Mesothelial cell of epicardium (in vitro differentiated cells): ENCODE measurements at regions not wholly inside any gene's neighbourhood (a gene's known extent, or its start where the extent isn't known, plus 50 kb on each side); places are given as distances from the start of the nearest gene placed in this dataset.

Experiments
- DNase-seq, 2 experiments: peaks; one replicate each; pipeline ENCODE4 v3.0.0; 2021; ENCODE audit warnings: low spot score in 2 of 2; ENCODE audit not compliant: unreplicated experiment in 2 of 2
- H3K27ac Mint-ChIP-seq: 2 replicates; pipeline ENCODE4 v1.8.0; 2021; ENCODE audit warnings: mixed read lengths
- H3K27me3 Mint-ChIP-seq: 2 replicates; pipeline ENCODE4 v1.8.0; 2021; ENCODE audit warnings: low read depth, mixed read lengths
- H3K36me3 Mint-ChIP-seq: 2 replicates; pipeline ENCODE4 v1.8.0; 2021; ENCODE audit warnings: mixed read lengths
- H3K4me1 Mint-ChIP-seq: 2 replicates; pipeline ENCODE4 v1.8.0; 2021; ENCODE audit warnings: mixed read lengths
- H3K4me3 Mint-ChIP-seq: 2 replicates; pipeline ENCODE4 v1.8.0; 2021; ENCODE audit warnings: mild to moderate bottlenecking, moderate library complexity, mixed read lengths
- H3K9me3 Mint-ChIP-seq: 2 replicates; pipeline ENCODE4 v1.8.0; 2021; ENCODE audit warnings: mixed read lengths
- CTCF ChIP-seq: fragments of 200-600 bp; sonication (generic); IDR thresholded peaks from one replicate; pipeline ENCODE4 v1.5.0; 2021; ENCODE audit warnings: antibody characterized with exemption; ENCODE audit not compliant: unreplicated experiment

- Mint-ChIP-seq H3K27ac (no peak overlapping the region), H3K9me3 (no peaks in the 10 kb centered on the region), H3K36me3 (no peaks in the 10 kb centered on the region), H3K27me3 (no peaks in the 10 kb centered on the region), H3K4me3 (no peak overlapping the region), H3K4me1 (no peaks in the 10 kb centered on the region)
- DNase-seq: no peak
- no peak for TF ChIP-seq CTCF
Observed at GRCh38 chr13:55570371-55570770, 1570.3 kb upstream of the PRR20A start.

- no peaks in the 10 kb centered on the region for H3K4me1 Mint-ChIP-seq
- no peaks in the 10 kb centered on the region for H3K36me3 Mint-ChIP-seq
Observed at GRCh38 chr13:55571237-55571867, 1569.4 kb upstream of the PRR20A start.

GRCh38 chr13:55572408-55572807 is 1568.3 kb upstream of the PRR20A start:
- no peak for DNase-seq
- Mint-ChIP-seq H3K9me3 (no peaks in the 10 kb centered on the region), H3K4me1 (no peaks in the 10 kb centered on the region), H3K36me3 (no peaks in the 10 kb centered on the region), H3K27ac (no peak overlapping the region), H3K27me3 (no peaks in the 10 kb centered on the region), H3K4me3 (no peak overlapping the region)
- TF ChIP-seq CTCF: no peak

More at GRCh38 chr13:55571237-55571867, 1569.4 kb upstream of the PRR20A start:
- Mint-ChIP-seq H3K9me3 (no peaks in the 10 kb centered on the region), H3K4me3 (no peak overlapping the region), H3K27ac (no peak overlapping the region), H3K27me3 (no peaks in the 10 kb centered on the region)
- DNase-seq: no peak
- TF ChIP-seq CTCF: no peak

GRCh38 chr13:55572862-55573261 is 1567.9 kb upstream of the PRR20A start:
- no peak overlapping the region for H3K4me3 Mint-ChIP-seq

GRCh38 chr13:55573565-55573964 is 1567.2 kb upstream of the PRR20A start:
- H3K4me1 Mint-ChIP-seq: no peaks in the 10 kb centered on the region
- no peak overlapping the region for H3K4me3 Mint-ChIP-seq
- no peak overlapping the region for H3K27ac Mint-ChIP-seq
- no peak for DNase-seq
- H3K27me3 Mint-ChIP-seq: peaks cover under 1% of the 10 kb centered on the region
- no peak for TF ChIP-seq CTCF
- H3K36me3 Mint-ChIP-seq: no peaks in the 10 kb centered on the region
- H3K9me3 Mint-ChIP-seq: no peaks in the 10 kb centered on the region

More at GRCh38 chr13:55572862-55573261, 1567.9 kb upstream of the PRR20A start:
- DNase-seq: no peak
- Mint-ChIP-seq H3K9me3 (no peaks in the 10 kb centered on the region), H3K36me3 (no peaks in the 10 kb centered on the region), H3K27me3 (no peaks in the 10 kb centered on the region), H3K27ac (no peak overlapping the region), H3K4me1 (no peaks in the 10 kb centered on the region)
- TF ChIP-seq CTCF: no peak

DNA sequence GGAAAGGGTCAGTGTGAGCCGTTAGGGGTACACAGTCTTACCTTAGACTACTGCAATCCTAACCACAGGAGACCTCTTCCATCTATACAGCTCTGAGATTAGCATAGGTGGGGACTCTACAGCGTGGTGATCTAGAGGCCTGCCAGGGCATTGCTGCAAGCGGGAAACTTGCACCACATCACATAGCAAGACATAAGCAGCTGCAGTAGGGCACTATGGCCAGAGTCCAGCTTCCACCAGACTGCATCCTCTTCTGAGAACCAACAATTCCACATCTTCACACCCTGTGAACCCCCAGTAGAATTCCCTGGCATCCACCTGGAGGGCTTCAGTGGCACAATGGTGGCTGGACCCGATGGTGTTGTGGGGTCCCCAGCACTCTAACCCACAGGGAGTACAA is 1564.3 kb upstream of the PRR20A start:
- H3K36me3 Mint-ChIP-seq: no peaks in the 10 kb centered on the region
- no peak for DNase-seq
- no peak overlapping the region for H3K4me3 Mint-ChIP-seq
- H3K9me3 Mint-ChIP-seq: no peaks in the 10 kb centered on the region
- peaks cover 24% of the 10 kb centered on the region for H3K27me3 Mint-ChIP-seq
- no peak overlapping the region for H3K27ac Mint-ChIP-seq
- no peak for TF ChIP-seq CTCF
- H3K4me1 Mint-ChIP-seq: no peaks in the 10 kb centered on the region
